HepG2 (cell line): ENCODE measurements at regions not wholly inside any gene's neighbourhood (a gene's known extent, or its start where the extent isn't known, plus 50 kb on each side); places are given as distances from the start of the nearest gene placed in this dataset.

Experiments
- ATAC-seq: fragments of 200-7000 bp; cut with Tn5 transposase; 3 replicates; pipeline ENCODE4 v1.9.1; 2020; ENCODE audit warnings: mild to moderate bottlenecking, moderate library complexity
- BruUV-seq: library from RNA; stranded (reverse); fragments of 400-500 nt; replicated peaks from 2 replicates; lab custom pipeline; 2021; lab: Mats Ljungman, UMichigan
- CTCF ChIA-PET: fragments of 300-600 bp; formaldehyde crosslinking; extraction: SDS; loops from one replicate; lab custom pipeline; 2021; ENCODE audit warnings: low total read pairs, inconsistent platforms, low intra/inter-chr PET ratio; lab: Yijun Ruan, JAX
- POLR2A ChIA-PET: fragments of 350-600 bp; sonication (Branson Sonifier 250); formaldehyde crosslinking; loops from one replicate; lab custom pipeline; 2020; ENCODE audit warnings: antibody characterized with exemption, inconsistent platforms; lab: Yijun Ruan, JAX
- DNase-seq: peaks from one replicate; pipeline ENCODE4 v3.0.0-alpha.2; 2015; ENCODE audit warnings: low spot score
- FAIRE-seq: peaks from 3 replicates; lab custom pipeline; 2011; peaks lifted over from hg19 to GRCh38; lab: Jason Lieb, UNC
- H2AFZ ChIP-seq: one replicate; pipeline ENCODE4 v1.6.1; 2011; ENCODE audit warnings: low read length, inconsistent platforms
- H3K27ac ChIP-seq: fragments of 300-600 bp; 3 replicates; pipeline ENCODE4 v1.8.0; 2011; ENCODE audit warnings: mixed run types, mild to moderate bottlenecking, mixed read lengths, low read length, inconsistent platforms; ENCODE audit not compliant: insufficient read depth; ENCODE audit errors: extremely low read length
- H3K27me3 ChIP-seq, 2 experiments: fragments of 200-600 bp in 1 of 2; 2 replicates in 1 of 2; 3 replicates in 1 of 2; pipeline versions ENCODE4 v1.6.0 to v1.8.0; 2011; ENCODE audit warnings: low read length in 2 of 2, mild to moderate bottlenecking in 2 of 2, moderate library complexity in 2 of 2, inconsistent platforms in 1 of 2; ENCODE audit not compliant: insufficient read depth in 2 of 2, control insufficient read depth in 1 of 2
- H3K36me3 ChIP-seq, 2 experiments: fragments of 200-600 bp in 1 of 2; replicated peaks in 1 of 2; 2 replicates in 1 of 2; 3 replicates in 1 of 2; pipeline versions ENCODE4 v1.5.1 to v1.8.0; 2011; ENCODE audit warnings: low read length in 2 of 2, inconsistent platforms in 1 of 2; ENCODE audit not compliant: insufficient read depth in 2 of 2, control insufficient read depth in 1 of 2
- H3K4me1 ChIP-seq: 2 replicates; pipeline ENCODE4 v1.5.1; 2012; ENCODE audit warnings: low read length, inconsistent platforms; ENCODE audit not compliant: insufficient read depth
- H3K4me2 ChIP-seq: 2 replicates; pipeline ENCODE4 v1.6.0; 2011; ENCODE audit warnings: low read depth, low read length, inconsistent platforms
- H3K4me3 ChIP-seq, 3 experiments: fragments of 200-600 bp in 1 of 3; sonication (generic), shearing (Covaris generic) in 1 of 3; replicated peaks in 1 of 3; 2 replicates each; pipeline ENCODE4 v1.5.1; 2011 to 2016; ENCODE audit warnings: low read length in 3 of 3, inconsistent platforms in 2 of 3, low read depth in 2 of 3, mild to moderate bottlenecking in 2 of 3, control low read depth in 1 of 3, mixed read lengths in 1 of 3; ENCODE audit not compliant: insufficient read depth in 1 of 3
- H3K79me2 ChIP-seq: one replicate; pipeline ENCODE4 v1.6.1; 2011; ENCODE audit warnings: low read length, inconsistent platforms; ENCODE audit not compliant: insufficient read depth
- H3K9ac ChIP-seq: 2 replicates; pipeline ENCODE4 v1.6.0; 2011; ENCODE audit warnings: mild to moderate bottlenecking, low read depth, low read length, inconsistent platforms; ENCODE audit not compliant: insufficient read depth
- H3K9me3 ChIP-seq: 2 replicates; pipeline ENCODE4 v1.5.1; 2012; ENCODE audit warnings: mild to moderate bottlenecking, low read length
- H4K20me1 ChIP-seq: 2 replicates; pipeline ENCODE4 v1.6.0; 2011; ENCODE audit warnings: inconsistent platforms, mild to moderate bottlenecking, low read length, moderate library complexity; ENCODE audit not compliant: insufficient read depth
- ELK4 ChIP-seq: sonication (generic); formaldehyde crosslinking; IDR thresholded peaks from 2 replicates; pipeline ENCODE4 v1.9.0; 2021; ENCODE audit warnings: missing genetic modification reagents, borderline replicate concordance
- JUND ChIP-seq: sonication (generic); formaldehyde crosslinking; IDR thresholded peaks from 2 replicates; pipeline ENCODE4 v1.8.0; 2022; ENCODE audit warnings: mild to moderate bottlenecking, missing genetic modification reagents
- SALL2 ChIP-seq: sonication (generic); formaldehyde crosslinking; IDR thresholded peaks from 2 replicates; pipeline ENCODE4 v1.8.1; 2023; ENCODE audit warnings: mild to moderate bottlenecking, missing genetic modification reagents, inconsistent platforms
- SMC3 ChIP-seq: IDR thresholded peaks from 2 replicates; pipeline ENCODE4 v1.6.1; 2011; ENCODE audit warnings: low read length, improper control_type of control experiment
- SP2 ChIP-seq: sonication (generic); formaldehyde crosslinking; IDR thresholded peaks from 2 replicates; pipeline ENCODE4 v1.5.1; 2020; ENCODE audit warnings: mild to moderate bottlenecking, missing genetic modification reagents
- ZMYM2 ChIP-seq: sonication (generic); formaldehyde crosslinking; IDR thresholded peaks from 2 replicates; pipeline ENCODE4 v1.8.0; 2022; ENCODE audit warnings: mild to moderate bottlenecking, missing genetic modification reagents
- ZNF235 ChIP-seq: sonication (generic); formaldehyde crosslinking; IDR thresholded peaks from 2 replicates; pipeline ENCODE4 v1.8.1; 2023; ENCODE audit warnings: mild to moderate bottlenecking, missing genetic modification reagents, borderline replicate concordance
- ZNF280D ChIP-seq: sonication (generic); formaldehyde crosslinking; IDR thresholded peaks from 2 replicates; pipeline ENCODE4 v1.5.1; 2020; ENCODE audit warnings: mild to moderate bottlenecking, missing genetic modification reagents
- ZNF564 ChIP-seq: sonication (generic); formaldehyde crosslinking; IDR thresholded peaks from 2 replicates; pipeline ENCODE4 v1.8.1; 2023; ENCODE audit warnings: mild to moderate bottlenecking, missing genetic modification reagents
- ZNF674 ChIP-seq: sonication (generic); formaldehyde crosslinking; IDR thresholded peaks from 2 replicates; pipeline ENCODE4 v1.5.0; 2020; ENCODE audit warnings: low read depth, mild to moderate bottlenecking, missing genetic modification reagents
- whole genome bisulfite sequencing: methylation state at CpG from one replicate; pipeline ENCODE4 v1.1.6; 2017; ENCODE audit warnings: low lambda C conversion rate; 5-methylcytosine and 5-hydroxymethylcytosine counted together
- in situ Hi-C: cut with HindIII; loops from 2 replicates; pipeline ENCODE4 v1.10.0; 2017; ENCODE audit warnings: low pct_unique_long_range_greater_than_20kb; ENCODE audit not compliant: extremely low pct_ligation_motif_present
- intact Hi-C: fragments of 100-400 bp; cut with micrococcal nuclease; formaldehyde crosslinking; loops from one replicate; pipeline ENCODE4 v1.10.0; 2022; ENCODE audit not compliant: unreplicated experiment
- TF ChIP-seq, protein P1 (sequence below): IDR thresholded peaks from 2 replicates; pipeline ENCODE4 v1.6.1; 2012; ENCODE audit warnings: inconsistent platforms
- TF ChIP-seq, protein P2 (sequence below): sonication (generic); formaldehyde crosslinking; IDR thresholded peaks from 2 replicates; pipeline ENCODE4 v1.4.0; 2020; ENCODE audit warnings: missing genetic modification reagents
- TF ChIP-seq, protein P3 (sequence below): sonication (generic); formaldehyde crosslinking; conservative IDR thresholded peaks from 2 replicates; pipeline ENCODE4 v1.4.0; 2020; ENCODE audit warnings: mild to moderate bottlenecking, missing genetic modification reagents, moderate library complexity

DNA sequence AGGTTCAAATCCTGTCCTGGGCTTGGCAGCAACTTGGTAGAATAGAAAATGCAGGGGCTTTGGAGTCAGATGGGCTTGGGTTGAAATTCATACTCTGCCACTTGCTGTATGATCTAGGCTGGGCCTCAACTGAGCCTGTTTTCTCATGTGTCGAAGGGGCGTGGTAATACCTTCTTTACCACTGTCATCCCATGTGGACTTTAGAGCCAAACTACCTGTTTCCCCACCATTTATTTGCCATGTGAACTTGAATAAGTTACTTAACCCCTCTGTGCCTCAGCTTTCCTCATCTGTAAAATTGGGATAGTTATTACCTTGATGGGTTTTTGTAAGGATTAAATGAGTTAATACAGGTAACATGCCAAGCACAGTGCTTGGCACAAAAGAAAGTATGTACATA is 106.0 kb downstream of the COPRS start:
- ChIA-PET CTCF (no interaction called here), POLR2A (no interaction called here)
- H3K9me3 ChIP-seq = no peaks in the 10 kb centered on the region
- peak overlapping the region in 1 of 3 experiments; percentile 47; a peak in 2 of 6 replicates for H3K4me3 ChIP-seq
- H2AFZ ChIP-seq = no peak overlapping the region
- ATAC-seq (peak; percentile 63), FAIRE-seq (peak; percentile 63), DNase-seq (peak; percentile 76)
- H3K27me3 ChIP-seq = peaks cover 0 to 3% of the 10 kb centered on the region in 2 experiments; a peak in 1 of 5 replicates
- no peaks in the 10 kb centered on the region for H4K20me1 ChIP-seq
- no TSS peak for BruUV-seq
- H3K27ac ChIP-seq = peak overlapping the region; percentile 29
- H3K4me1 ChIP-seq = peaks cover 52% of the 10 kb centered on the region
- in situ Hi-C loops (loop anchor here (10.0 kb wide), 1 partner anchor 62 kb away; no protein-coding TSS in a partner anchor), intact Hi-C loops (loop anchor here (10.0 kb wide), 1 partner anchor 52 kb away; no protein-coding TSS in a partner anchor)
- WGBS = 0% methylated on average over 2 of the region's 2 CpGs
- no peaks in the 10 kb centered on the region for H3K36me3 ChIP-seq
- peak overlapping the region; percentile 66 for H3K4me2 ChIP-seq
- peak overlapping the region; percentile 20; the same call in 1 of the 2 replicates for H3K9ac ChIP-seq
- H3K79me2 ChIP-seq = no peaks in the 10 kb centered on the region
- TF ChIP-seq SMC3 (no peak), ZNF280D (CRISPR knock-in tag) (no peak), ZMYM2 (CRISPR knock-in tag) (no peak), SALL2 (CRISPR knock-in tag) (no peak), ZNF564 (no peak), ZNF235 (CRISPR knock-in tag) (no peak), SP2 (CRISPR knock-in tag) (no peak), JUND (CRISPR knock-in tag) (peak; percentile 11; the same call in 1 of the 2 replicates), ZNF674 (no peak), ELK4 (CRISPR knock-in tag) (no peak)
- TF ChIP-seq, protein P1, sequence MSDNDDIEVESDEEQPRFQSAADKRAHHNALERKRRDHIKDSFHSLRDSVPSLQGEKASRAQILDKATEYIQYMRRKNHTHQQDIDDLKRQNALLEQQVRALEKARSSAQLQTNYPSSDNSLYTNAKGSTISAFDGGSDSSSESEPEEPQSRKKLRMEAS = peak; percentile 38; the same call in 1 of the 2 replicates
- TF ChIP-seq, protein P2, sequence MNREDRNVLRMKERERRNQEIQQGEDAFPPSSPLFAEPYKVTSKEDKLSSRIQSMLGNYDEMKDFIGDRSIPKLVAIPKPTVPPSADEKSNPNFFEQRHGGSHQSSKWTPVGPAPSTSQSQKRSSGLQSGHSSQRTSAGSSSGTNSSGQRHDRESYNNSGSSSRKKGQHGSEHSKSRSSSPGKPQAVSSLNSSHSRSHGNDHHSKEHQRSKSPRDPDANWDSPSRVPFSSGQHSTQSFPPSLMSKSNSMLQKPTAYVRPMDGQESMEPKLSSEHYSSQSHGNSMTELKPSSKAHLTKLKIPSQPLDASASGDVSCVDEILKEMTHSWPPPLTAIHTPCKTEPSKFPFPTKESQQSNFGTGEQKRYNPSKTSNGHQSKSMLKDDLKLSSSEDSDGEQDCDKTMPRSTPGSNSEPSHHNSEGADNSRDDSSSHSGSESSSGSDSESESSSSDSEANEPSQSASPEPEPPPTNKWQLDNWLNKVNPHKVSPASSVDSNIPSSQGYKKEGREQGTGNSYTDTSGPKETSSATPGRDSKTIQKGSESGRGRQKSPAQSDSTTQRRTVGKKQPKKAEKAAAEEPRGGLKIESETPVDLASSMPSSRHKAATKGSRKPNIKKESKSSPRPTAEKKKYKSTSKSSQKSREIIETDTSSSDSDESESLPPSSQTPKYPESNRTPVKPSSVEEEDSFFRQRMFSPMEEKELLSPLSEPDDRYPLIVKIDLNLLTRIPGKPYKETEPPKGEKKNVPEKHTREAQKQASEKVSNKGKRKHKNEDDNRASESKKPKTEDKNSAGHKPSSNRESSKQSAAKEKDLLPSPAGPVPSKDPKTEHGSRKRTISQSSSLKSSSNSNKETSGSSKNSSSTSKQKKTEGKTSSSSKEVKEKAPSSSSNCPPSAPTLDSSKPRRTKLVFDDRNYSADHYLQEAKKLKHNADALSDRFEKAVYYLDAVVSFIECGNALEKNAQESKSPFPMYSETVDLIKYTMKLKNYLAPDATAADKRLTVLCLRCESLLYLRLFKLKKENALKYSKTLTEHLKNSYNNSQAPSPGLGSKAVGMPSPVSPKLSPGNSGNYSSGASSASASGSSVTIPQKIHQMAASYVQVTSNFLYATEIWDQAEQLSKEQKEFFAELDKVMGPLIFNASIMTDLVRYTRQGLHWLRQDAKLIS (CRISPR knock-in tag) = no peak
- TF ChIP-seq, protein P3, sequence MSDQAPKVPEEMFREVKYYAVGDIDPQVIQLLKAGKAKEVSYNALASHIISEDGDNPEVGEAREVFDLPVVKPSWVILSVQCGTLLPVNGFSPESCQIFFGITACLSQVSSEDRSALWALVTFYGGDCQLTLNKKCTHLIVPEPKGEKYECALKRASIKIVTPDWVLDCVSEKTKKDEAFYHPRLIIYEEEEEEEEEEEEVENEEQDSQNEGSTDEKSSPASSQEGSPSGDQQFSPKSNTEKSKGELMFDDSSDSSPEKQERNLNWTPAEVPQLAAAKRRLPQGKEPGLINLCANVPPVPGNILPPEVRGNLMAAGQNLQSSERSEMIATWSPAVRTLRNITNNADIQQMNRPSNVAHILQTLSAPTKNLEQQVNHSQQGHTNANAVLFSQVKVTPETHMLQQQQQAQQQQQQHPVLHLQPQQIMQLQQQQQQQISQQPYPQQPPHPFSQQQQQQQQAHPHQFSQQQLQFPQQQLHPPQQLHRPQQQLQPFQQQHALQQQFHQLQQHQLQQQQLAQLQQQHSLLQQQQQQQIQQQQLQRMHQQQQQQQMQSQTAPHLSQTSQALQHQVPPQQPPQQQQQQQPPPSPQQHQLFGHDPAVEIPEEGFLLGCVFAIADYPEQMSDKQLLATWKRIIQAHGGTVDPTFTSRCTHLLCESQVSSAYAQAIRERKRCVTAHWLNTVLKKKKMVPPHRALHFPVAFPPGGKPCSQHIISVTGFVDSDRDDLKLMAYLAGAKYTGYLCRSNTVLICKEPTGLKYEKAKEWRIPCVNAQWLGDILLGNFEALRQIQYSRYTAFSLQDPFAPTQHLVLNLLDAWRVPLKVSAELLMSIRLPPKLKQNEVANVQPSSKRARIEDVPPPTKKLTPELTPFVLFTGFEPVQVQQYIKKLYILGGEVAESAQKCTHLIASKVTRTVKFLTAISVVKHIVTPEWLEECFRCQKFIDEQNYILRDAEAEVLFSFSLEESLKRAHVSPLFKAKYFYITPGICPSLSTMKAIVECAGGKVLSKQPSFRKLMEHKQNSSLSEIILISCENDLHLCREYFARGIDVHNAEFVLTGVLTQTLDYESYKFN = peak; percentile 62
